Erythroblast (primary cell): ENCODE measurements at regions not wholly inside any gene's neighbourhood (a gene's known extent, or its start where the extent isn't known, plus 50 kb on each side); places are given as distances from the start of the nearest gene placed in this dataset.

Source experiments
- GATA1 ChIP-seq: IDR thresholded peaks from 2 replicates; pipeline ENCODE4 v1.6.1; 2011; ENCODE audit warnings: low read depth, mild to moderate bottlenecking, control low read depth, low read length, moderate library complexity
- POLR2A ChIP-seq: IDR thresholded peaks from 2 replicates; pipeline ENCODE4 v1.6.1; 2011; ENCODE audit warnings: mild to moderate bottlenecking, low read length

DNA sequence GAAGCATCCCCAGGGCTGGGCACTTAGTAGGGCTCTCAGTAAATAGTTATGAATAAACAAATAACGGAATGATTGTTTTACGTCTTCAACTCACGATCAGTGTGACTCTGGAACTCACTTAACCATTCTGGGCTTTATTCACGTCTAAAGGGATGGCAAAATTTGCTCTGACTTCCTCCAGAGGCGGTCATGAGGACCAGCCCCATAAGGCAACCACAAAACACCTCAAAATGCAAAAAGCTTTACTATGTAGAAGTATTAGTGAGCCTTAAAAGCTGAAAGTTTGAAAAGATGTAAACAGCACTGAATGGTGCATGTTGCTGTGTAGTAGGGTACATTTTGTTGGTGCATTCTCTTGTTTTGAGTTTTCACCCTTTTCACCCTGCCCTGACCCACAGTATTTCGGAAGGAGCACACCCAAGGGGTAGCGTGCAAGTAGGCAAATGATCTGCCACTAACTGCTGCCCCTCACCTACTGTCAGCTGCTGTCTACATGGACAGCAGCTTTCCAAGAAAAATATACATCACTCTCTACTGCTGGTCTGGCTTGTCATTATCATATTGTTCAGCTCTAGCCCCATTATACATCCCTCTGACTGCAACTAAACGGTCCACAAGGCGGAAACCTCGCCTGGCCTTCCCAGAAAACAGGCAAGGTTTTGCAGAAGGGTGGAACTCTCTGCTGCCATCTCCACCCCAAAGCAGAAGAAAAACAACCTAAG lies 308.5 kb upstream of the PROK2 start:
- no peak for TF ChIP-seq POLR2A
- no peak for TF ChIP-seq GATA1
